ENCODE measurements at regions not wholly inside any gene's neighbourhood (a gene's known extent, or its start where the extent isn't known, plus 50 kb on each side); places are given as distances from the start of the nearest gene placed in this dataset.

DNA sequence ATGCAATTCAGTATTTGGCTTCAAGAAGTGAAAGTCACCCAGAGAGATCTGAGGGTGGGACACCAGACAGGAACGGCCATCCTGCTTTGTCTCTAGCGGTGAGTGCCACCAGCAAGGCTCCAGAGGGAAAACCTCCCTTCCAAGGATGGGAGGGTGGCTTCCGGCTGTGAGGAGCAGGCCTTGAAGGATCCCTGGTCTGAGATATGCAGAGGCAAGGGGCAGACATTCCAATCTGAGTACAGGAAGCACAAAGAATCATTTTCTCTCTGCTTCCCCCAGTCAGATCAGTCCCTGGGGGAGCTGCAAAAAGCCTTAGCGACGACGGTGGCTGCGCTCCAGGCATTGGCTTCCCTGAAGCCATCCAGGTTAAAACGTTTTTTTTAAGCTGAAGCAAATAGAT is 167.4 kb downstream of the TEX36 start:
- no peak for DNase-seq (ENCODE audit: low read depth in 4 of 4, low spot score in 3 of 4)

DNA sequence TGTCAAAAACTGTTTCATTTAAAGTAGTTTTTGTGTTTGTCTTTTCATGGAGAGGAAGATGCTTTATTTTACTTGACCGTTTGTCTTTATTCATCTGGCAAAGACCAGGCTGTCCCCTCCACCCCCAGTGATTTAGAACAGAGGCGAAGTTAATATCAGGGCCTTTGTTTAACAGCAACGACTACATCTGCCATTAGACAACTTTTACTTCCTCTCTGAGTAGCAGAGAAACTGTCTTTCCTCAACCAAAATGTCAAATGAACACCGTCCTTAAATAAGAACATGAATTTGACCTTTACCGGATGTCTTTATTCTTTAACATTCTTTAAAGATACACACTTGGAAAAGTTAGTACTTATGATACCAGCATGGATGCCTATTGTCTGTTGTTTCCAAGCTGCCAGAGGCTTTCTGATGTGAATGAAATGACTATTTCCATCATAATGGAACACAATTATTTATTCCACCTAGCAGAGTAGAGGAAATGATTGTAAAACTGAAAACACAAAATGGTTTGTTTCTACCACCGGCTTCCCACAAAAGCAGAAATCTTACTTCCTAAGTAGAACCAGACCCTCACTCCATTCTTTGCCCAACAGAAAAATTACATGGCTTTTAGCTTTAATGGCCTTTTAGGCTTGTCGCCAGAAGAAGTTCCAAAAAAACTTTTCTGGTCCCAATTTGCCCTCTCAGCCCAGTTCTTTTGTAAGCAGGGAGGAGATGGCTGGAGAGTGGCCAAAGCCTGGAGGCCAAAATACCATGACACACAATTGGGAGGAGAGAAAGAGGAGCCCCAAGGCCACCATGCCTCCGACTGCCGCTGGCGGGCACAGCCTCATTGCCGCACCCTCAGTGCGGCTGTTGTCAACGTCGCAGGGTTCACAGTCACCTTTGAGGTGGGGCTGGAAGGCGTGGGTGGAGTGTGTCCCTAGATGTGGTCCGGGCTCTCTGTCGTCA is 168.5 kb downstream of the TEX36 start:
- no peak for DNase-seq (ENCODE audit: low read depth in 4 of 4, low spot score in 3 of 4)

DNA sequence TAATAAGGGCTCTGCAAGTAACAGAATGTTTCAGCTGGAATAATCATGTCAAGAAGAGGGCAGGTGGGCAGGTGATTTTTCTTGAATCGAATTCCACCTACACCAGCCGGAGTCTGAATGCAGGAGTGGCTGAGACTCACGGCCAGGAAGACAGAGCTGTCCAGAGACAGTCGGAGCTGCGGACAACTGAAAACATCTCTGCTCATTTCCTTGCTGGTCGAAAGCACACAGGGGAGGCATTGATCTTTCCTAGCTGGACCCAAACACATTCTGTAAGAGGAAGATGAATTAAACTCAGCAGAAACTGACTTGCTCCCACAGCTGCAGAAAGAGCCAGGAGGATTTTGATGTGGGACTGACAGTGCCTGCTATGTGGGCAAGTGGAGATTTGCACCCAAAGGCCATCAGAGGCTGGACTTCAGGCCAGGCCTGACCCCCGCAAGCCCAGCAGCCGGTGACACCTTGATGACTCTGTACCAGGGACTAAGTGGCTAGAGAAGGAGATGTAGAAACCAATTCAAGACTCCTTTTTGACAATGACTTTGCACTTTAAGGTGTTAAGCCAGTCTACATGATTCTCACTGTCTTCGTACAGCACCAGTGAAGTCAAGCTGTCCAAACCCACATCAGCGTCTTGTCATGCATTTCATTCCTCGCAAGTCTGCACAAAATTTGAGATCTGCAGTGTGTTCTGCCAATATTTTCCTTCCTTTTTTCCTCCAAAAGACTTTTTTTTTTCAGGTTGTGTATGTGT is 169.4 kb downstream of the TEX36 start:
- no peak for DNase-seq (ENCODE audit: low read depth in 4 of 4, low spot score in 3 of 4)

GRCh38 chr10:125510998-125511397 is 172.0 kb downstream of the TEX36 start:
- DNase-seq (ENCODE audit: low read depth in 4 of 4, low spot score in 3 of 4), result no peak

GRCh38 chr10:125505648-125506047 is 177.3 kb downstream of the TEX36 start:
- DNase-seq (ENCODE audit: low read depth in 4 of 4, low spot score in 3 of 4), result no peak

DNA sequence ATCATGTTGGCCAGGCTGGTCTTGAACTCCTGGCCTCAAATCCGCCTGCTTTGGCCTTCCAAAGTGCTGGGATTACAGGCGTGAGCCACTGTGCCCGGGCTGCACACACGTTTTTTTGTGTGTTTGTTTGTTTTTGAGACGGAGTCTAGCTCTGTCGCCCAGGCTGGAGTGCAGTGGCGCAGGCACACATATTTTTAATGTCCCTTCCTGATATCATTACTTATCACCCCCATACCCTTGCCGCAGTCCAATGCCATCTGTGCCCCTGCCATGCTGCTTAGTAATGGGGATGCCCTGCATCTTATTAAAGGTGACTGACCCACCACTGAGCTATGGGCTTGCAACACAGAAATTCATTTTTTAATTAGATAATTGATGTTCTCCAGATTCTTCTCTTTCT is 180.7 kb downstream of the TEX36 start:
- DNase-seq (ENCODE audit: low read depth in 4 of 4, low spot score in 3 of 4), result no peak

DNA sequence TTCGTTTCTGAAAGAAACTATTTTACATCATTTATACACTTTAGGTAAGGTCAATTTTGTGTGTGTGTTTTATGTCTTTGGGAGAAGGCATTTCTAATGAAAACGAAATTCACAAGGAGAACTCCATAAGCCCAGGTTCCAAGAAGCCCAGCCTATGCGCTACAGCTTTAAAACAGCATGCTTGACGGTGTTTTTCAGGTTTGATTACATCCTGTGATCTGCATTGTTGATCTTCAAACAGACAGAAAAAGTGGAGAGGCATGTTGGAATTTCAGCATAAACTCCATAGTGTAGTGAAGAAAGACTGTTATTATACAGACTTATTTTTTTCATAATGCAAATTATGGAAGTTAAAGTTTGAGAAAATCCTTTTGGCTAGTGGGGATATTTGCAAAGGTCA is 187.6 kb downstream of the TEX36 start:
- DNase-seq (ENCODE audit: low read depth in 4 of 4, low spot score in 3 of 4), result no peak

DNA sequence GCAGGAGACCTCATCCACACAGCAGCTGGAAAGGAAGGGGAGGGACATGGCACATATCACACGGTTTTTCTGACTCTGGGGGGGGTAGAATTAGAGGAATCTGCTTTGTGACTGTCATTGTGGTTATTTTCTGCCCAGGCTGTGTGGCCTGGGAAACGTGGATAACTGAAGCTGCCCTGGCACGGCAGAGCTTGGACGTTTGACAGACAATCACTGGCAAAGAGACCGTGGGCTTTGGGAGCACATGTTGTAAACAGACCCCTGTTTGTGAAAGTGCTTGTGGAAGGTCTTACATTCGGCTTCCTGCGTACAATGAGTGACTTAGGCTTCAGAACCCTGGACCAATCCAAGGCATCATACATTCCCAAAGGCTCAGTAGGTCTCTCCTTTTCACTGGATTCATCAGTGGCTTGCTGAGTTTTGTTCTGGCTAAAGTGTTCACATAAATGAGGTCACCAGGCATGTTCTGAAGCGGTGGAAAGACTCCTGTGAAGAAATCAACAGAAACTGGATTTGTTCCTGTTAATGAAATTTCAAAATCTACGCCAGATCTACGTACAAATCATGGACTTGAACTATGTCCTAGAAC is 188.2 kb downstream of the TEX36 start:
- DNase-seq (ENCODE audit: low read depth in 4 of 4, low spot score in 3 of 4), result no peak

GRCh38 chr10:125491381-125491780 is 191.6 kb downstream of the TEX36 start:
- DNase-seq (ENCODE audit: low read depth in 4 of 4, low spot score in 3 of 4), result no peak

DNA sequence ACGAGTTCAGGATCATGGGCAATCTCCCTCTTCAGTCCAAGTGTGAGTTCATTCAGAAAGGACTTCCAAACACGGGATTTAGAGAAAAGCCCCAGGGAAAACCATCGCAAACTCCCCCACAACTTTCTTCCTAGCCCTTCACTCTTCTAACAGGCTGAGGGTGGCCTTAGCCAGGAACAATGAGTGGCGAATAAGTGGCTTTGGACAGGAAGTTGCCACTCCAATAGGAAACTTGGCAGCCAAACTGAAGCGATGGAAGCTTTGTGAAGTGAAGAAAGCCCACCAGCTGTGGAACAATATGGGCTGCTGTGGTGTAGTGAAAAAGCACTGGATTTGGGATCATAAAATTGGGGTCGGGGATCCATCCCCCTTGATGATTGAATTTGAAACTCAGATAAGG is 193.2 kb downstream of the TEX36 start:
- no peak for DNase-seq (ENCODE audit: low read depth in 4 of 4, low spot score in 3 of 4)

DNA sequence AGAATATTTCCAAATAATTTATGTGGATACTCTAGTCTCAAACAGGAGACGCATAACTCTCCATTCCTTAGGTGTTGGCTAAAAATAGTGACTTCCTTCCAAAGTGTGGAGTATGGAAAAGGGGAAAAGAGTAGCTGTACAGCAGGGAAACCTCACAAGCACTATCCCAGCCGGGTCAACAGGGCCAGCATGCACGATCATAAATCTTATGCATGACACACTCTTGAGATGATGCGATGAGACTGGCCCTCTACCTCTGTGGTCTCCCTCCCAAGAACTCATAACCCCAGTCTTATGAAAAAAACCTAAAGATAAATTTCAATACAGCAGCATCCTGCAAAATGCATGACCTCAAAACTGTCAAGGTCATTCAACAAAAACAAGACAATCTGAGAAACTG is 197.3 kb downstream of the TEX36 start:
- no peak for DNase-seq (ENCODE audit: low read depth in 4 of 4, low spot score in 3 of 4)

GRCh38 chr10:125484035-125484732 is 198.8 kb downstream of the TEX36 start:
- no peak for DNase-seq (ENCODE audit: low read depth in 4 of 4, low spot score in 3 of 4)

GRCh38 chr10:125482637-125483036 is 200.3 kb downstream of the TEX36 start:
- no peak for DNase-seq (ENCODE audit: low read depth in 4 of 4, low spot score in 3 of 4)

- DNase-seq (ENCODE audit: low read depth in 4 of 4, low spot score in 3 of 4), result no peak
Observed at GRCh38 chr10:125482108-125482507, 200.9 kb downstream of the TEX36 start.

DNA sequence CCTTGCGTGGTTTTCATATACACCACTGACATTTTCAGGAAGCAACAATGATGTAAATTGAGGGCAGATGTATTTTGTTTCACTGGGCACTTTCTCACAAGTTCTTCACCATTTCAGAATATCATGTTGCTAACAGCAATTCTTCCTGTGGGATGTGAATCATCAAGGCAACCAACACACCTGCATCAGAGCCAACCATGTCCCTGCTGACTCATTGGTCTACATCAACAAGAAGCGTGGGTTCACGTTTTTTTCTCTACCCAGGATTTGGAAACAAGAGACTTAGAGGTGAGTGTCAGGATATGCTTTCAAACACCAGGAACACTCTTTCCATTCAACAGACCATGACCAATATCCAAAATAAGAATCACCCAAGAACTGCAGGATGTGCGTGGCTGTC is 203.9 kb downstream of the TEX36 start:
- no peak for DNase-seq (ENCODE audit: low read depth in 4 of 4, low spot score in 3 of 4)

GRCh38 chr10:125475815-125476214 is 207.1 kb downstream of the TEX36 start:
- DNase-seq (ENCODE audit: low read depth in 4 of 4, low spot score in 3 of 4), result no peak

DNA sequence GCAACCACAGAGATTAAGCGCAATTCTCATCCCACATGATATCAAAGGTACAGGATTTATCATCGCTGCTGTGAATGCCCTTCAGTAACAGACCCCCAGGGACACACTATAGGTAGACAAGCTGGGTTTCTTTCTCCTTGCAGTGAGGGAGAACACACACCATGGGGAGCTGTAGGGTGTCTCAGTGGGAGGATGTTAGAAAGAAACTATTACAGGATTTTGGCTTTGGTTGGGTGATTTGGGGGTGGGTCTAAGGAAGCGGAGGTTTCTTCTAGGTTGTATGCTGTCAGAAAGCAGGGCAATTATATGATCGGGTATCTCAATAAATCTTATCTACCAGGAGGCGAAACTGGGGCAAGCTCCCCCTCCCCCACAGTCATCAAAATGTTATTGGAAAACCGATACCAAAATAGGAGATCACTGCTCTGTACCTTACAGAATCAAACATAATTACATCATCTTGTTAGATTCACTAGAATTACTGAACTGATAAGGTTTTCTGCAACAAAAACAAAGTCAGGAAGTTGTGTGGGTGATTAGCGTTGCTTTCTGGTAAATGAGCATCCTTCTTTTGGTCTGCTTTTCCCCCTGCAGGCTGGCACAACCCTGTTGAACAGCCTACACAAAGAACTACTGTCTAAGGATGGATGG is 209.7 kb downstream of the TEX36 start:
- no peak for DNase-seq (ENCODE audit: low read depth in 4 of 4, low spot score in 3 of 4)

DNA sequence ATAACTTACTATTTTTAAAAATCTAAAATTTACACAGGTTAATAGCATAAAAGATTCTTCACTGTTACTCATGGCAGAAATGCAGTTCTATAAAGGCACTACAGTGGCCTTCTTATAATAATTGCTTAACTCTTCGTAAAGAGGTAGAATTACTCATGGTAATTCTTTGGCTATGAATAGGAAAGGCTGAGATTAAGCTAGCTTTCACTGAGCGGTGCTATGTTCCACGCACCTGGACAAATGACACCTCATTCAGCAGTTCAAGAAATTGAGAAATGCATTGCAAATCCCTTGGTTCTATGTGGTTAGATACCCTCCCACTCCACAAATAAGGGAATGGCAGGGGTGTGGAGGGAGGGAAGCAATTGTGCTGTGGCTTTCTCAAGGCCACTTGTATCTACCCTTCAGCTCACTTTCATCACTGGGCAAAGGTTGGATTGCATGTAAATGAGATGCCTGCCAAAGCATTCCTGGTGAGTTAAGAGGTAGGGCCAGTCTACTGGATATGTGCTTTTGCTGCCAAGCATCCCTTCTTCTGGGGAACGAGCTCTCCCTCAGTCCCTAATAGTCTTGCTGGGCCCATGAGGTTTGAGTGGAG is 210.9 kb downstream of the TEX36 start:
- no peak for DNase-seq (ENCODE audit: low read depth in 4 of 4, low spot score in 3 of 4)

DNA sequence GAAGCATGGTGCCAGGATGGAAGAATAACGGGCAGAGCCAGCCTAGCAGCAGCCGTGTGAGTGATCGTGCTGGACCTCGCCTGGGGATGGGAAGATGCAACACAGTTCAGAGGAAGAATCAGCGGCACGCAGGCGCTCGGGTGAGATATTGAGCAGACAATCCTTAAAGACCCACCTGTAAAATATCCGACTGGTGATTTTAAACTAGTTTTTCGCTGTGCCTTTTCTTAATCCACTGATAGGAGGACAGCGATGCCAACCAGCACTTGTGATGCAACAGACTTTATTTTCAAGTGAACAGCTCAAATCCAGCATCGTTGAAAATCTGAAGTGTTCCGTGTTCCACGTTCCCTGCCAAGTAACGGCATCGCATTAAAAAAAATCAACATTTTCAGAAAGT is 214.7 kb downstream of the TEX36 start:
- no peak for DNase-seq (ENCODE audit: low read depth in 4 of 4, low spot score in 3 of 4)

DNA sequence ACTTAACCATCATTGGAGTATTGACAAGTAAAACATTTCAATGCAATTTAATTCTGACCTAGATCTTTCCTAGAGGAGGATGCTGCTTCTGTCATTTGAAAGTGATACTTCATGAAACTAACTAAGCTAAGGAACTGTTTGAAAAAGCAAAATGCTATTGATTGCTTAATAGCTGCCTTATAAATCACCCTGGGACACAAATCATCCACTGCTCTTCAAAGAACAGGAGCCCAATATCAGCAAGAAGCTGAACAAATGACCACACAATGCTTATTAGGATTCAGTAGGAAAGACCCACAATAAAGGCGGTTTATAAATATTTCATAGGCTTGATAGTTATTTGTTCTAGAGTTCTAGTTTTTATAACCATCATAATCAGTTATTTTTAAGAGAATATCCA is 216.3 kb downstream of the TEX36 start:
- DNase-seq (ENCODE audit: low read depth in 4 of 4, low spot score in 3 of 4), result no peak
